Smooth muscle cell (in vitro differentiated cells): ENCODE measurements at regions not wholly inside any gene's neighbourhood (a gene's known extent, or its start where the extent isn't known, plus 50 kb on each side); places are given as distances from the start of the nearest gene placed in this dataset.

Source experiments
- DNase-seq: peaks from one replicate; lab custom pipeline; 2025; ENCODE audit not compliant: unreplicated experiment; lab: John Stamatoyannopoulos, UW
- H2AFZ ChIP-seq: fragments of 200-600 bp; sonication (generic); 2 replicates; pipeline ENCODE4 v1.6.0; 2016; ENCODE audit warnings: antibody characterized with exemption, low read depth, mild to moderate bottlenecking
- H3F3A ChIP-seq: fragments of 200-600 bp; sonication (generic); 2 replicates; pipeline ENCODE4 v1.6.0; 2017; ENCODE audit warnings: antibody characterized with exemption, low read depth
- H3K27ac ChIP-seq: fragments of 200-600 bp; sonication (generic); 2 replicates; pipeline ENCODE4 v1.5.1; 2016; ENCODE audit warnings: low read depth, mild to moderate bottlenecking
- H3K27me3 ChIP-seq: fragments of 200-600 bp; sonication (generic); 2 replicates; pipeline ENCODE4 v1.6.1; 2016; ENCODE audit warnings: low read depth, mild to moderate bottlenecking
- H3K36me3 ChIP-seq: fragments of 200-600 bp; sonication (generic); 2 replicates; pipeline ENCODE4 v1.5.1; 2016; ENCODE audit warnings: low read depth
- H3K4me1 ChIP-seq: fragments of 200-600 bp; sonication (generic); 2 replicates; pipeline ENCODE4 v1.5.1; 2016; ENCODE audit warnings: low read depth
- H3K4me2 ChIP-seq: fragments of 200-600 bp; sonication (generic); 2 replicates; pipeline ENCODE4 v1.6.0; 2016; ENCODE audit warnings: mild to moderate bottlenecking
- H3K4me3 ChIP-seq: fragments of 200-600 bp; sonication (generic); 2 replicates; pipeline ENCODE4 v1.5.1; 2016; ENCODE audit warnings: mild to moderate bottlenecking
- H3K79me2 ChIP-seq: fragments of 200-600 bp; sonication (generic); 2 replicates; pipeline ENCODE4 v1.6.0; 2016; ENCODE audit warnings: low read depth, mild to moderate bottlenecking
- H3K9ac ChIP-seq: fragments of 200-600 bp; sonication (generic); 2 replicates; pipeline ENCODE4 v1.6.0; 2016; ENCODE audit warnings: low read depth
- H3K9me3 ChIP-seq: fragments of 200-600 bp; sonication (generic); replicated peaks from 2 replicates; pipeline ENCODE4 v1.5.1; 2016; ENCODE audit warnings: low read depth
- H4K20me1 ChIP-seq: fragments of 200-600 bp; sonication (generic); 2 replicates; pipeline ENCODE4 v1.6.0; 2016; ENCODE audit warnings: low read depth
- CTCF ChIP-seq: fragments of 200-600 bp; sonication (generic); IDR thresholded peaks from 2 replicates; pipeline ENCODE4 v1.5.1; 2017; ENCODE audit warnings: borderline replicate concordance, mild to moderate bottlenecking, antibody characterized with exemption; ENCODE audit not compliant: insufficient read depth, poor library complexity, severe bottlenecking
- WGBS: methylation state at CpG from one replicate; pipeline ENCODE4 v1.1.7; 2016; ENCODE audit warnings: low lambda C conversion rate; 5-methylcytosine and 5-hydroxymethylcytosine counted together

DNA sequence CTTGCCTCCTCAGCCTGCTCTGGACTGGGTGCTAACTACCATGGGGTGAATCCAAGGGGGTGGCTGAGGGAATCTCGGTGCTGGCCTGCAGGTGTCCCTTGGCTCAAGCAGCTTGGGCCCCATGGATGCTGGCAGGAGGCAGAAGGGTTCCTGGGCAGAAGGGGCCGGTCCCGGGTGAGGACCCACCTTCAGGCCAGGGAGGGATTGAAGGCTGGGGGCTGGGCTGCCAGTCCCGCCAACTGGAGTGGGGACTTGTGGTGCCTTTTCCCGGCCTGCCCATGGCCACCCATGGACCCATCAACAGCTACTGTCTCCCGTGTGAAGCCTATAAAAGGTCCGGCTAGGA is 550.1 kb downstream of the SLC6A15 start:
- no peaks in the 10 kb centered on the region for H3K4me1 ChIP-seq
- no peaks in the 10 kb centered on the region for H3K36me3 ChIP-seq
- 90% methylated on average over 6 of the region's 7 CpGs for WGBS
- no peak overlapping the region for H3K27ac ChIP-seq
- H3K4me3 ChIP-seq: no peak overlapping the region
- no peaks in the 10 kb centered on the region for H3K79me2 ChIP-seq
- no peak overlapping the region for H2AFZ ChIP-seq
- no peaks in the 10 kb centered on the region for H4K20me1 ChIP-seq
- H3K9me3 ChIP-seq: no peaks in the 10 kb centered on the region
- no peaks in the 10 kb centered on the region for H3F3A ChIP-seq
- TF ChIP-seq CTCF: no peak
- no peak overlapping the region for H3K9ac ChIP-seq
- H3K27me3 ChIP-seq: no peaks in the 10 kb centered on the region
- no peak for DNase-seq
- H3K4me2 ChIP-seq: no peak overlapping the region

- H3K9me3 ChIP-seq: no peaks in the 10 kb centered on the region
- no peaks in the 10 kb centered on the region for H3K79me2 ChIP-seq
- H3K27me3 ChIP-seq: no peaks in the 10 kb centered on the region
- TF ChIP-seq CTCF: no peak
- no peaks in the 10 kb centered on the region for H3K4me1 ChIP-seq
- no peaks in the 10 kb centered on the region for H3K36me3 ChIP-seq
- no peak overlapping the region for H3K4me3 ChIP-seq
- no peak overlapping the region for H2AFZ ChIP-seq
- H3K4me2 ChIP-seq: no peak overlapping the region
- no peaks in the 10 kb centered on the region for H4K20me1 ChIP-seq
- 99% methylated on average over 26 of the region's 27 CpGs for WGBS
- no peaks in the 10 kb centered on the region for H3F3A ChIP-seq
- no peak for DNase-seq
- H3K27ac ChIP-seq: no peak overlapping the region
- no peak overlapping the region for H3K9ac ChIP-seq
Measured at GRCh38 chr12:84361651-84362551, 550.7 kb downstream of the SLC6A15 start.

DNA sequence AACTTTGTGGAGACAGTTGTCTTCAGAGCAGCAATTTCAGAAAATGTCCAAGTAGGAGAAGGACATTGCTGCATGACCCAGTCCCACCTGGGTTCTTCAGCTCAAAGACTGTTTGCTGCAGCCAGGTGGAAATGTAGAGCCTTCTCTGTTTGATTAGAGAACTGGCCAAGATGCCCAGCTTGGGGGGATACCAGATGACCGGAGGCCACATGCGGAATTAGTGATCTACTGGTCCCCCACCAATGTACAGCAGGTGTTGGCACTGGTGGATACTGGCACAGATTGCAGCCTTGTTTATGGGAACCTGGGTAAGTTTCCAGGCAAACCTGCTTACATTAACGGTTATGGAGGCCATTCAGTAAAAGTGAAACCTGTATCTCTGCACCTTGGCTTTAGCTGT is 555.3 kb downstream of the SLC6A15 start:
- DNase-seq: no peak
- Histone ChIP-seq H3K9ac (no peak overlapping the region), H3K4me2 (no peak overlapping the region), H3K4me1 (no peaks in the 10 kb centered on the region), H3K9me3 (no peaks in the 10 kb centered on the region), H3K27me3 (no peaks in the 10 kb centered on the region), H3K4me3 (no peak overlapping the region), H3K36me3 (no peaks in the 10 kb centered on the region), H4K20me1 (no peaks in the 10 kb centered on the region), H3F3A (no peaks in the 10 kb centered on the region), H3K79me2 (no peaks in the 10 kb centered on the region), H3K27ac (no peak overlapping the region), H2AFZ (no peak overlapping the region)
- TF ChIP-seq CTCF: no peak
- WGBS: 95% methylated on average over 3 of the region's 3 CpGs

DNA sequence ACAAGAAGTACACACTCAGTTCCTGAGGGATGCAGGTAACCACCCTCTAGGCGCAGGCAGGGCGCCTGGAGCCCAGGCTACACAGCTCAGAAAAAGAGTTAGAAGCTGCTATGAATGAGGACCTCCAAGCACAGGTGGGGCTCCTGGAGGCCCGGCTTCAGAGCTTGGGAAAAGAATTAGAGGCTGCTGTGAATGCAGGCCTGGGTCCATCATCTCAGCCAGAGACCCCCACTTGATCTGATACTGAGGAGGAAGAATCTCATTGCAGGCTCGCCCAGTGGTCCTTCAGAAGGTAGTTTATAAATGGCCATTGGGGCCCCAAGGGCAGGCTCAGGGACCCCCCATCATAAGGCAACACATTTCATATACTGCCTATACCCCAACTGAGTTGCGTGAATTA is 556.4 kb downstream of the SLC6A15 start:
- Histone ChIP-seq H3K4me3 (no peak overlapping the region), H3K27me3 (no peaks in the 10 kb centered on the region), H2AFZ (no peak overlapping the region), H4K20me1 (no peaks in the 10 kb centered on the region), H3K9ac (no peak overlapping the region), H3K4me1 (no peaks in the 10 kb centered on the region), H3F3A (no peaks in the 10 kb centered on the region), H3K79me2 (no peaks in the 10 kb centered on the region), H3K27ac (no peak overlapping the region), H3K4me2 (no peak overlapping the region), H3K36me3 (no peaks in the 10 kb centered on the region), H3K9me3 (no peaks in the 10 kb centered on the region)
- no peak for TF ChIP-seq CTCF
- no peak for DNase-seq
- 96% methylated on average over 5 of the region's 5 CpGs for WGBS
